HG03378 (cell line): ENCODE measurements at regions not wholly inside any gene's neighbourhood (a gene's known extent, or its start where the extent isn't known, plus 50 kb on each side); places are given as distances from the start of the nearest gene placed in this dataset.

ENCODE experiments used
- ATAC-seq: cut with Tn5 transposase; IDR thresholded peaks from one replicate; pipeline ENCODE4 v1.9.1; 2021; ENCODE audit warnings: mild to moderate bottlenecking, moderate library complexity; ENCODE audit not compliant: unreplicated experiment

DNA sequence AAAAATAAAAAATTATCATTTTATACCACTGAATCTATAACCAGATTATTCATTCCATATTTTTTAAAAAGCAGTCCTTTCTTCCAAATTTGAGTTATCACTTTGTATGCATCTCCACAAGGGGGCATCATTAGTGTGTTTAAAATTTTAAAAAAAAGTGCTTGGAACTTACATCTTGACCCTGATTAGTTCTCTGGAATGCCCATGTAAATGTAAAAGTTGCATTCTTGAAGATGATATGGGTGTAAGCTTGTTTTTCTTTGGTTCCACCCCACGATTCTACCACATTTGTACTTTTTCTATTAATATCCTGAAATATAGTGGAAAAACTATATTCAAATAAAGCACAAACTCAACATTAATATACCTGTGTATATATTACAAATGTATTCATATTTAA lies 144.9 kb downstream of the ELAPOR2 start:
- no peak for ATAC-seq
